ENCODE measurements at regions not wholly inside any gene's neighbourhood (a gene's known extent, or its start where the extent isn't known, plus 50 kb on each side); places are given as distances from the start of the nearest gene placed in this dataset.

DNA sequence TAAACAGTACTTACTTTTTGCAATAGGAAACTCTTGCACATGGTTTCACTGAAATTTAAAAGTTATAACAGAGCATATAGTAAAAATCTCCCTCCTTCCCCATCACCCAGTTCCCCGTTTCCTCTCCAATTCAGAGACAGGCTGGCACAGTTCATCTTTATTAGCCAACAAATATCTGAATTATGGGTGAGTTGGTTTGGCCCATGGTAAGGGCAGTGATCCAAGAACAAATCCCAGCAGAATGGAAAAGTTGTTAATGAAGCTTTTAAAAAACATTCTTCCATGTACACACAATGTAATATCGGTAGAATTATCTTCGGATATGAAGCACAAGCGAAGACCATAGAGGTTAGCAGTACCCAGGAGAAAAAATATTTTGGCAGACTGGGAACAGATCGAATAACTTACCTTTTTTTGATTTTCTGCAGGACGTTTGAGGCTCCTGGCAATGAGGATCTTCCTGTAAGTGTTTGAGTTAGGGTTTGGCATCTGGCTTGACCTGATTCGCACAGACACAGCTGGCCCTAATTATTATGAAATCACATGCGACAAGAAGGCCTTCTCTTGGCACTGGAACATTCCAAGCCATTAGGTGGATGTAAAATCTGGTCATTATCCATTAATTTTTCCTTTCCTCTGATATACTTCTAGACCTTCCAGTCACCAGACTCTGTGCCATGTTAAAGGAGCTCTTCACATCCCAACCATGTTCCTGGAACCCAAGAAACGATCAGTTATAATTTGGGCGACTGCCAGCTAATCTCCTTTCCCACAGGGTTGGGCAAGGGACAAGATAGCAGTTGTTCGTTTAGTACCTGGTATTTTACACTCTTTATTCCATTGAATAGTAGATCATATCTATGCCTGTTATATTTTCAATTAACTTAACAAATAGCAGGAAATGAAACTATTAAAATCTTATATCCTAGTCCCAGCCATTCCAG is 139.4 kb upstream of the TSC22D1 start:
- Histone ChIP-seq H3K14ac (ENCODE audit: insufficient read length) (no peak overlapping the region), H2BK15ac (ENCODE audit: low read length) (no peak overlapping the region), H2AK5ac (ENCODE audit: low read depth, low read length) (no peak overlapping the region), H3K79me1 (ENCODE audit: low read depth, low read length) (no peaks in the 10 kb centered on the region), H4K91ac (replicated peaks; ENCODE audit: insufficient read length, low read length) (no peak overlapping the region), H2BK5ac (ENCODE audit: low read depth, low read length) (no peak overlapping the region), H3K4me3 (ENCODE audit: extremely low read depth in 1 of 4, insufficient read depth in 2 of 4, low read depth in 3 of 4, low read length in 4 of 4) (no peak overlapping the region), H4K20me1 (replicated peaks in 1 of 2; ENCODE audit: control insufficient read depth in 1 of 2, insufficient read depth in 2 of 2, low read length in 2 of 2) (no peaks in the 10 kb centered on the region), H2BK120ac (replicated peaks; ENCODE audit: low read depth, low read length) (no peak overlapping the region), H3K23me2 (ENCODE audit: low read depth, low read length) (no peaks in the 10 kb centered on the region), H3K4me1 (replicated peaks in 1 of 4; ENCODE audit: control insufficient read depth in 3 of 4, insufficient read depth in 4 of 4, low read length in 3 of 4) (no peaks in the 10 kb centered on the region), H3K79me2 (ENCODE audit: control insufficient read depth in 1 of 2, insufficient read depth in 2 of 2, low read length in 2 of 2) (no peaks in the 10 kb centered on the region), H3K4ac (replicated peaks; ENCODE audit: insufficient read length, low read depth, low read length) (no peak overlapping the region), H3K18ac (ENCODE audit: extremely low read depth, low read length) (no peak overlapping the region), H3K36me3 (ENCODE audit: control insufficient read depth in 2 of 4, insufficient read depth in 4 of 4, low read length in 3 of 4) (no peaks in the 10 kb centered on the region), H2BK12ac (ENCODE audit: low read depth, low read length) (no peak overlapping the region), H3K23ac (ENCODE audit: insufficient read length) (no peak overlapping the region), H3K27ac (ENCODE audit: low read depth, low read length) (no peak overlapping the region), H4K8ac (ENCODE audit: extremely low read depth, insufficient read depth, low read length) (no peak overlapping the region), H3K9ac (replicated peaks in 1 of 4; ENCODE audit: extremely low read depth in 1 of 4, low read depth in 3 of 4, low read length in 3 of 4) (no peak overlapping the region), H2AFZ (ENCODE audit: low read length) (no peak overlapping the region), H3K4me2 (ENCODE audit: insufficient read depth in 1 of 2, low read depth in 2 of 2, low read length in 2 of 2) (no peak overlapping the region), H3K27me3 (replicated peaks in 1 of 4; ENCODE audit: control insufficient read depth in 3 of 4, extremely low read depth in 1 of 4, insufficient read depth in 3 of 4, low read length in 3 of 4) (no peaks in the 10 kb centered on the region), H3K9me3 (ENCODE audit: insufficient read depth in 2 of 2, low read depth in 1 of 2, low read length in 1 of 2) (no peaks in the 10 kb centered on the region), H4K5ac (ENCODE audit: insufficient read length, low read depth, low read length) (no peak overlapping the region), H2BK20ac (ENCODE audit: low read length) (no peak overlapping the region), H3K56ac (replicated peaks; ENCODE audit: insufficient read length, low read depth, low read length) (no peak overlapping the region)
- no peak for TF ChIP-seq RFX5 (IDR thresholded peaks at IDR 0.05; ENCODE audit: borderline replicate concordance, low read depth, low read length)
- no peak for TF ChIP-seq GABPA (IDR thresholded peaks at IDR 0.05; ENCODE audit: borderline replicate concordance, insufficient read depth, low read length)
- no peak for TF ChIP-seq EZH2 (IDR thresholded peaks at IDR 0.05; ENCODE audit: low read depth, low read length, severe bottlenecking)
- no peak for TF ChIP-seq KDM5A (IDR thresholded peaks at IDR 0.05; ENCODE audit: low read length)
- no peak for TF ChIP-seq NRF1 (IDR thresholded peaks at IDR 0.05; ENCODE audit: low read depth, low read length)
- no peak for TF ChIP-seq TBP (IDR thresholded peaks at IDR 0.05; ENCODE audit: low read depth, low read length)
- TF ChIP-seq, protein P1, sequence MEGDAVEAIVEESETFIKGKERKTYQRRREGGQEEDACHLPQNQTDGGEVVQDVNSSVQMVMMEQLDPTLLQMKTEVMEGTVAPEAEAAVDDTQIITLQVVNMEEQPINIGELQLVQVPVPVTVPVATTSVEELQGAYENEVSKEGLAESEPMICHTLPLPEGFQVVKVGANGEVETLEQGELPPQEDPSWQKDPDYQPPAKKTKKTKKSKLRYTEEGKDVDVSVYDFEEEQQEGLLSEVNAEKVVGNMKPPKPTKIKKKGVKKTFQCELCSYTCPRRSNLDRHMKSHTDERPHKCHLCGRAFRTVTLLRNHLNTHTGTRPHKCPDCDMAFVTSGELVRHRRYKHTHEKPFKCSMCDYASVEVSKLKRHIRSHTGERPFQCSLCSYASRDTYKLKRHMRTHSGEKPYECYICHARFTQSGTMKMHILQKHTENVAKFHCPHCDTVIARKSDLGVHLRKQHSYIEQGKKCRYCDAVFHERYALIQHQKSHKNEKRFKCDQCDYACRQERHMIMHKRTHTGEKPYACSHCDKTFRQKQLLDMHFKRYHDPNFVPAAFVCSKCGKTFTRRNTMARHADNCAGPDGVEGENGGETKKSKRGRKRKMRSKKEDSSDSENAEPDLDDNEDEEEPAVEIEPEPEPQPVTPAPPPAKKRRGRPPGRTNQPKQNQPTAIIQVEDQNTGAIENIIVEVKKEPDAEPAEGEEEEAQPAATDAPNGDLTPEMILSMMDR (IDR thresholded peaks at IDR 0.05; ENCODE audit: control extremely low read depth in 1 of 3, insufficient read depth in 1 of 3, low read depth in 1 of 3, low read length in 3 of 3) = no peak
- TF ChIP-seq KDM1A (IDR thresholded peaks at IDR 0.05; ENCODE audit: borderline replicate concordance, low read length) = no peak
- TF ChIP-seq POLR2AphosphoS5 (IDR thresholded peaks at IDR 0.05; ENCODE audit: low read depth, low read length) = no peak
- FAIRE-seq = no peak
- WGBS, 2 experiments (ENCODE audit: extremely low coverage in 1 of 2, insufficient coverage in 1 of 2, insufficient read length in 1 of 2, insufficient replicate concordance in 2 of 2, low coverage in 1 of 2, low lambda C conversion rate in 2 of 2, missing lambda C conversion rate in 1 of 2) = 90% methylated on average over 11 of the region's 11 CpGs; no CpG with 5 or more reads in 1 of the 2 experiments
- ChIA-PET CTCF (ENCODE audit: partially characterized antibody) (interaction anchor here (0.7 to 2.1 kb wide), 5 partner anchors 21 to 162 kb away, joined by 3 to 7 read pairs (median 4); no protein-coding TSS in a partner anchor), POLR2A (ENCODE audit: partially characterized antibody) (no interaction called here)
- no peak for DNase-seq (ENCODE audit: low read depth in 1 of 2, low spot score in 2 of 2)
